ENCODE measurements at regions not wholly inside any gene's neighbourhood (a gene's known extent, or its start where the extent isn't known, plus 50 kb on each side); places are given as distances from the start of the nearest gene placed in this dataset.
"Not testable (repeated sequence)": the region's sequence is repeated elsewhere in the genome, so short reads cannot be mapped to it uniquely, and the experiment has no call there.

- DNase-seq (ENCODE audit: low spot score): no peak
These were observed 169.8 kb downstream of the LEPR start for GRCh38 chr1:65590279-65590678.

- no peak for DNase-seq (ENCODE audit: low spot score)
These were observed 173.0 kb downstream of the LEPR start for GRCh38 chr1:65593516-65593915.

GRCh38 chr1:65595724-65596123 lies 175.3 kb downstream of the LEPR start:
- DNase-seq (ENCODE audit: low spot score): no peak

GRCh38 chr1:65596768-65597167 lies 176.3 kb downstream of the LEPR start:
- no peak for DNase-seq (ENCODE audit: low spot score)

GRCh38 chr1:65605621-65606020 lies 185.2 kb downstream of the LEPR start:
- DNase-seq (ENCODE audit: low spot score): no peak

GRCh38 chr1:65606426-65606825 lies 186.0 kb downstream of the LEPR start:
- DNase-seq (ENCODE audit: low spot score): no peak

- DNase-seq (ENCODE audit: low spot score): no peak
These were observed 178.8 kb upstream of the PDE4B start for GRCh38 chr1:65613884-65614283.

- no peak for DNase-seq (ENCODE audit: low spot score)
These were observed 176.8 kb upstream of the PDE4B start for GRCh38 chr1:65615859-65616258.

- DNase-seq (ENCODE audit: low spot score): not testable (repeated sequence)
These were observed 171.0 kb upstream of the PDE4B start for GRCh38 chr1:65621721-65622120.

- no peak for DNase-seq (ENCODE audit: low spot score)
These were observed 168.8 kb upstream of the PDE4B start for GRCh38 chr1:65623895-65624294.

GRCh38 chr1:65625528-65625927 lies 167.2 kb upstream of the PDE4B start:
- no peak for DNase-seq (ENCODE audit: low spot score)

- DNase-seq (ENCODE audit: low spot score): no peak
These were observed 166.7 kb upstream of the PDE4B start for GRCh38 chr1:65626003-65626402.

- no peak for DNase-seq (ENCODE audit: low spot score)
These were observed 162.9 kb upstream of the PDE4B start for GRCh38 chr1:65629788-65630187.

- DNase-seq (ENCODE audit: low spot score): peak; percentile 12
These were observed 161.8 kb upstream of the PDE4B start for GRCh38 chr1:65630855-65631254.

GRCh38 chr1:65632235-65632634 lies 160.5 kb upstream of the PDE4B start:
- no peak for DNase-seq (ENCODE audit: low spot score)

GRCh38 chr1:65640046-65640445 lies 152.6 kb upstream of the PDE4B start:
- DNase-seq (ENCODE audit: low spot score): no peak

- DNase-seq (ENCODE audit: low spot score): not testable (repeated sequence)
These were observed 143.5 kb upstream of the PDE4B start for GRCh38 chr1:65649185-65649584.

GRCh38 chr1:65650682-65651081 lies 142.0 kb upstream of the PDE4B start:
- no peak for DNase-seq (ENCODE audit: low spot score)

GRCh38 chr1:65654526-65654925 lies 138.2 kb upstream of the PDE4B start:
- DNase-seq (ENCODE audit: low spot score): not testable (repeated sequence)

- not testable (repeated sequence) for DNase-seq (ENCODE audit: low spot score)
These were observed 135.1 kb upstream of the PDE4B start for GRCh38 chr1:65657609-65658008.

GRCh38 chr1:65658122-65658521 lies 134.6 kb upstream of the PDE4B start:
- DNase-seq (ENCODE audit: low spot score): no peak

- no peak for DNase-seq (ENCODE audit: low spot score)
These were observed 124.3 kb upstream of the PDE4B start for GRCh38 chr1:65668368-65668767.

- no peak for DNase-seq (ENCODE audit: low spot score)
These were observed 122.2 kb upstream of the PDE4B start for GRCh38 chr1:65670518-65670917.

- no peak for DNase-seq (ENCODE audit: low spot score)
These were observed 118.2 kb upstream of the PDE4B start for GRCh38 chr1:65674522-65674921.

- no peak for DNase-seq (ENCODE audit: low spot score)
These were observed 112.9 kb upstream of the PDE4B start for GRCh38 chr1:65679773-65680172.
